Activated CD4-positive, alpha-beta T cell treated with anti-CD3 and anti-CD28 coated beads, Interleukin-2, amount 50 U/mL, for 48 hours (primary cell): ENCODE measurements at regions not wholly inside any gene's neighbourhood (a gene's known extent, or its start where the extent isn't known, plus 50 kb on each side); places are given as distances from the start of the nearest gene placed in this dataset.

ENCODE experiments used
- DNase-seq, 2 experiments: peaks; one replicate each; pipeline ENCODE4 v3.0.0-alpha.2; 2020

DNA sequence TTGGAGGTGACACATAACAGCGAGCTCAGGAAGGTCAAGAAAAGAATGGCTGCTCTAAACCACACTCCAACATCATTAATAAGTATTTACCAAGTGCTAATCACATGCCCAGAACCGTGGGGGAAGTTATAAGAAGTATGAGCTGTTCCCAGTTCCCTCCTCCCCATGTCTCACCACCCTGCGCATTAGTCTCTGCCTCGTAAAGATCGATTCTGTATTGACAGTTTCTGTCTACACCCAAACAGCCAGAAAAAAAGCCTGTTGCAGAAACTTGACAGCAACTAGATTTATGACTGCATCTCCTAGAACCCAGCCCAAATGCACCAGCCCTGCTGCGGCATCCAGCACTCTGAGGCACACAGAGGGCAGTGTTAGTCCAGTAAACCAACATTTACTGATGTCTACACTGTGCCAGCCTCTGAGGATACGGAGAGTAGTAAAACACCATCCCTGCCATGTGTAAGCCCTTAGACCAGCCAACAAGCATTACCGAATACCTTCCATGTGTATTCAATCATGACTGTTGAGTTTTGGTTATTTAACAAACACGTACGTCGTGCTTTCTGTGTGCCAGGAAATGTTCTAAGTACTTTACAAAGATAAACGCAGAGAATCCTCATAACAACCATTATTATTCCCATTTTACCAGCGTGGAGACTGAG, 63.6 kb upstream of the ZBTB40 start:
- no peak for DNase-seq

DNA sequence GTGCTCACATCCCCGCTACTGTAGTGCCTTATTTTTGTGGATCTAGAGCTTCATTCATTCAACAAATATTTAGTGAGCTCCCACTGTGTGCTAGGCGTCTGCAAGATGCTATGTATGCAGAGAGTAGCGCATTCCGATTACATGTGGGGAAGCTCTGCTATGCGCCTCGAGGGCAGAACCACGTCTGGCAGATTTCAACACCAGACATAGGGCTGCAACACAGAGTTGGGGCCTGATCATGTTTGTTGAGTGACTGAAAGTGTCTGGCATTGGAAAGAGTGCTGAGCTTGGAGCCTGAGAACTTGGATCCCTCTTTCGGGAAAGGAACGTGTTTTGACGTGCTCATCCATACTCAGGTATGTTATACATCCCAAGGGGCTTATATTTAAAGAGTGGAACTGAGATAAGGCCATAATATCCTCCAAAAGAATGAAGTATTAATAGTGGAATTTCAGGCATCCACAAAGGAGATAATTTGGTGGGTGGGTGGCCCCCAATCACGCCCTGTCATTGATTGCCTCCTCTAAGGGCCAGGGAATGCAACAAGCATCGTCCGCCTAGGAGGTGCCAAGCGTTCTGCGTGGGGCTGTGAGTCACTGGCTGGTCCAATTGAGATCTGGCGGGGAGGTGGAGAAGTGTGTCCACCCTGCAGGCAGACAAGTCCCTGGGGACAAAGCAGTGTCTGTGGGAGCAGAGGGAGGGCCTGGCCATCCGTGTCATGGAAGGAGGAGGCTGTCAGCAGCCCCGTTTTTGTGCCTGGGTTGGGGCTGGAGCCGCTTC, 62.8 kb upstream of the ZBTB40 start:
- no peak for DNase-seq

DNA sequence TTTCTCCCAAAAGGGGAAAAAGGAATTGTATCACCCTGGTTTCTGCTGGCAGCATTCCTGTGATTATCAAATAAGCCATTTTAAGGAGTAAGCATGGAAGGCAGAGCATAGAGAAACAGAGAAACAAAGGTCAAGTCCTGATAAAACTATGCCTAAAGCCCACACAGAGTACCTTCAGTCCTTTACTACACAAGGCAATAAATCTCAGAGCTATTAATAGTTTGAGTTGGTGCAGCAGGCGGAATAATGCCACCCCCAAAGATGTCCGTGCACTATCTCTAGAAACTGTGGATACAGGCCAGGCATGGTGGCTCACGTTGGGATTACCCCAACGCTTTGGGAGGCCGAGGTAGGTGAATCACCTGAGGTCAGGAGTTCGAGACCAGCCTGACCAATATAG, 58.1 kb upstream of the ZBTB40 start:
- no peak for DNase-seq

DNA sequence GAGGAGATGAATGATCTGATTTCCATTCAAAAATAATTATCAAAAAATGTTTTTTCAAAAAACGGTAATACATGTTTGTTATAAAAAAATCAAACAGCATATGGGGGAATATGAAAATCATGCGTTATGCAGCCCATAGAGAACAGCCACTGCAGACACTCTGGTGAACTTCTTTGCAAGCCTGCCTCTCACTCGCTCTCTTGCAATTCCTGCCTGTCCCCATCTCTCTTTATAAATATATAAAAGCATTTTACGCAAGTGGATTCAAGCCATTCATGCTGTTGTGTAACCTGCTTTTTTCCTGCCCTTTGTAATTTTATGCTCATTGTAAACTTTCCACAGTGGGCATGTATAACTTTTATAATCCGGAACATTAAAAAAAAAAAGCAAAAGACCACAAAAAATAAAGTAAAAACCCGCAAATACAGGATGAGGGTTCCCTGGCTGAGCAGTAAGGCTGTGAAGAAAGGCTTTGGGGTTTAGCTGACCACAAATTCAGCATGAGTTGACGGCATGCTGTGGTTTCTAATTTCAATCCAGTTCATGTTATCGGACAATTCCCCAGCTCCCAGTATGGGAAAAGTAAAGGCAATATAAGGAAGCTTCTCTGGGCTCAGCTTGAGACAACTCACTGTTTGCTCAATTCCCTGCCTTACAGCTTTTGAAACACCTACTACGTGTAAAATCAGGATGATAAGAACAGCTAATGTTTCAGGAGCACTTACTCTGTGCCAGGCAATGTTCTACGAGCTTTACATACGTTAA, 52.8 kb upstream of the ZBTB40 start:
- no peak for DNase-seq

DNA sequence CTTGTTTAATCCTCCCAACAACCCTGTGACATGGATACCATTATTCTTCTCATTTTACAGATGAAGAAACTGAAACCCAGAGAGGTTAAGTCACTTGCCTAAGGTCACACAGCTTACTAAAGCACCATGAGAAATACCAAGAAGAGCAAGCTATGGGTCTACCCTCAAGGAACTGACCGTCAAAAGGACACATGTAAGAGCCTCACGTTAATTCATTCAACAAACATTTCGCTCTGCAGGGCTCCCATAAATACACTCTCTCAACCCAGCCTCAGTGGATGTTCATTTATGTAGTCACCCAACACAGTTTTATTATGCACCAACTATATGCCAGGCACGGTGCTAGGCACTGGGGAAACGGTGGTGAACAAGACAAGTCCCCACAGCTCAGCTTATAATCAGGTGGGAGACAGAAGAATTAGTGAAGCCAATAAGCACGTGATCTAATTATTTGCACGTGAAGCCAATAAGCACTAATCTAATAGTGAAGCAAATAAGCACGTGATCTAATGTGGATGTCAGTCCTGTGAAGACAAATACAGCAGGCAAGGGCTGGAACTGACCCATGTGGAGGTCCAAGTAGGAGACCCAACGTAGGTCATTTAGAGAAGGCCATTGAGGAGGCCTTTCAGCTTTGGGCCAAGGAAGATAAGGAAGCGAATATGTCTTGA, 52.1 kb upstream of the ZBTB40 start:
- no peak for DNase-seq
